ENCODE measurements at regions not wholly inside any gene's neighbourhood (a gene's known extent, or its start where the extent isn't known, plus 50 kb on each side); places are given as distances from the start of the nearest gene placed in this dataset.
A peak's percentile ranks its signal among the peaks of the same experiment; 100 is the strongest.

- H4K8ac ChIP-seq (ENCODE audit: low read depth, low read length): no peak overlapping the region
- no peak overlapping the region for H2BK12ac ChIP-seq (ENCODE audit: low read length)
- no peak overlapping the region for H2AK5ac ChIP-seq (ENCODE audit: low read depth, low read length)
- H3K23ac ChIP-seq (ENCODE audit: low read depth, low read length, poor library complexity): no peak overlapping the region
- peaks cover 0 to under 1% of the 10 kb centered on the region in 2 donors for H3K4me1 ChIP-seq (ENCODE audit: control insufficient read depth in 2 of 2, insufficient read depth in 1 of 2, low read depth in 1 of 2, low read length in 2 of 2)
- no CpG with 5 or more reads among the region's 4 CpGs for WGBS, 2 donors (ENCODE audit: extremely low coverage in 2 of 2, insufficient read length in 2 of 2, insufficient replicate concordance in 1 of 2)
- H4K91ac ChIP-seq (ENCODE audit: low read depth, low read length, poor library complexity): no peak overlapping the region
- H3K9ac ChIP-seq (ENCODE audit: low read depth, low read length, poor library complexity): no peak overlapping the region
- H3K4ac ChIP-seq (ENCODE audit: low read length): no peak overlapping the region
- no peak overlapping the region for H3K4me2 ChIP-seq (ENCODE audit: insufficient read depth, low read length, poor library complexity, severe bottlenecking)
- H3K79me1 ChIP-seq (ENCODE audit: low read depth, low read length): no peaks in the 10 kb centered on the region
- no peaks in the 10 kb centered on the region for H3K36me3 ChIP-seq (replicated peaks in 1 of 2; ENCODE audit: control insufficient read depth in 2 of 2, insufficient read depth in 2 of 2, low read length in 2 of 2)
- no peak overlapping the region for H3K4me3 ChIP-seq (ENCODE audit: low read length in 2 of 2)
- H2BK15ac ChIP-seq (ENCODE audit: low read length): no peak overlapping the region
- H2BK120ac ChIP-seq (ENCODE audit: low read depth, low read length): no peak overlapping the region
- no peak overlapping the region for H3K18ac ChIP-seq (ENCODE audit: low read length)
- no peak overlapping the region for H3K14ac ChIP-seq (ENCODE audit: low read length)
- H3K9me3 ChIP-seq (replicated peaks in 1 of 2; ENCODE audit: control insufficient read depth in 2 of 2, insufficient read depth in 1 of 2, low read depth in 1 of 2, low read length in 2 of 2): peaks cover 1 to 11% of the 10 kb centered on the region in 2 donors
- DNase-seq (ENCODE audit: low spot score): no peak
- no peak overlapping the region for H3K27ac ChIP-seq (replicated peaks; ENCODE audit: low read length)
- H2BK5ac ChIP-seq (ENCODE audit: low read length): no peak overlapping the region
- H2AFZ ChIP-seq (ENCODE audit: low read length): no peak overlapping the region
- H3K27me3 ChIP-seq (ENCODE audit: control insufficient read depth in 3 of 3, insufficient read depth in 3 of 3, low read depth in 1 of 3, low read length in 3 of 3): no peaks in the 10 kb centered on the region
Observed at GRCh38 chr1:219329578-219329977, 155.9 kb downstream of the LYPLAL1 start.

- Histone ChIP-seq H3K36me3 (replicated peaks in 1 of 2; ENCODE audit: control insufficient read depth in 2 of 2, insufficient read depth in 2 of 2, low read length in 2 of 2) (no peaks in the 10 kb centered on the region), H3K79me1 (ENCODE audit: low read depth, low read length) (no peaks in the 10 kb centered on the region), H3K23ac (ENCODE audit: low read depth, low read length, poor library complexity) (no peak overlapping the region), H3K18ac (ENCODE audit: low read length) (no peak overlapping the region), H2BK15ac (ENCODE audit: low read length) (no peak overlapping the region), H2AK5ac (ENCODE audit: low read depth, low read length) (no peak overlapping the region), H3K9ac (ENCODE audit: low read depth, low read length, poor library complexity) (no peak overlapping the region), H2BK5ac (ENCODE audit: low read length) (no peak overlapping the region), H2BK120ac (ENCODE audit: low read depth, low read length) (no peak overlapping the region), H2AFZ (ENCODE audit: low read length) (no peak overlapping the region), H3K14ac (ENCODE audit: low read length) (no peak overlapping the region), H4K8ac (ENCODE audit: low read depth, low read length) (no peak overlapping the region), H3K4ac (ENCODE audit: low read length) (no peak overlapping the region), H3K4me1 (ENCODE audit: control insufficient read depth in 2 of 2, insufficient read depth in 1 of 2, low read depth in 1 of 2, low read length in 2 of 2) (peaks cover 3 to 12% of the 10 kb centered on the region in 2 donors), H4K91ac (ENCODE audit: low read depth, low read length, poor library complexity) (no peak overlapping the region), H3K27ac (replicated peaks; ENCODE audit: low read length) (no peak overlapping the region), H3K27me3 (ENCODE audit: control insufficient read depth in 3 of 3, insufficient read depth in 3 of 3, low read depth in 1 of 3, low read length in 3 of 3) (no peaks in the 10 kb centered on the region), H3K9me3 (replicated peaks in 1 of 2; ENCODE audit: control insufficient read depth in 2 of 2, insufficient read depth in 1 of 2, low read depth in 1 of 2, low read length in 2 of 2) (peaks cover 1 to 11% of the 10 kb centered on the region in 2 donors), H2BK12ac (ENCODE audit: low read length) (no peak overlapping the region), H3K4me3 (ENCODE audit: low read length in 2 of 2) (no peak overlapping the region), H3K4me2 (ENCODE audit: insufficient read depth, low read length, poor library complexity, severe bottlenecking) (no peak overlapping the region)
- DNase-seq (ENCODE audit: low spot score): no peak
- no CpG with 5 or more reads among the region's 9 CpGs for WGBS, 2 donors (ENCODE audit: extremely low coverage in 2 of 2, insufficient read length in 2 of 2, insufficient replicate concordance in 1 of 2)
Observed at GRCh38 chr1:219326843-219327242, 153.2 kb downstream of the LYPLAL1 start.

DNA sequence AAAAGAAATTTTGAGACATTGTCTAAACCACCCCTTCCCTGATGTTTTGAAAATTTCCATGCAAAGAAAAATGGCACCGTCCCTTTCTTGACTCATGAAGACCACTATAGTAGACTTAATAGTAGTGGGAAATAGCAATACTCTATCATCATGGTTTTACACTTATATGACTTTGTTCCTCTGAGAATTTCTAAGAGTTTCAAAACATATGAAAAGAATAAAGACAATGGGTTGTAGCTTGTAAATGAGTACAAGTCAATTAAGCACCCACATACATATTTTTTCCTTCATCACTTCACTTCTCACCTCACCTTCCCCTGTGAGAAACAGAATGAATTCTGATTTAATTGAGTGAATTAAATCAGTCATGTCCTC lies 151.7 kb downstream of the LYPLAL1 start:
- Histone ChIP-seq H3K36me3 (replicated peaks in 1 of 2; ENCODE audit: control insufficient read depth in 2 of 2, insufficient read depth in 2 of 2, low read length in 2 of 2) (no peaks in the 10 kb centered on the region), H3K4me2 (ENCODE audit: insufficient read depth, low read length, poor library complexity, severe bottlenecking) (no peak overlapping the region), H3K4me1 (ENCODE audit: control insufficient read depth in 2 of 2, insufficient read depth in 1 of 2, low read depth in 1 of 2, low read length in 2 of 2) (peaks cover 3 to 12% of the 10 kb centered on the region in 2 donors), H3K23ac (ENCODE audit: low read depth, low read length, poor library complexity) (no peak overlapping the region), H3K14ac (ENCODE audit: low read length) (no peak overlapping the region), H3K27me3 (ENCODE audit: control insufficient read depth in 3 of 3, insufficient read depth in 3 of 3, low read depth in 1 of 3, low read length in 3 of 3) (no peaks in the 10 kb centered on the region), H2BK120ac (ENCODE audit: low read depth, low read length) (no peak overlapping the region), H3K9ac (ENCODE audit: low read depth, low read length, poor library complexity) (no peak overlapping the region), H2BK15ac (ENCODE audit: low read length) (no peak overlapping the region), H3K9me3 (replicated peaks in 1 of 2; ENCODE audit: control insufficient read depth in 2 of 2, insufficient read depth in 1 of 2, low read depth in 1 of 2, low read length in 2 of 2) (peaks cover 1 to 11% of the 10 kb centered on the region in 2 donors), H2AFZ (ENCODE audit: low read length) (no peak overlapping the region), H2AK5ac (ENCODE audit: low read depth, low read length) (no peak overlapping the region), H4K8ac (ENCODE audit: low read depth, low read length) (no peak overlapping the region), H3K18ac (ENCODE audit: low read length) (no peak overlapping the region), H2BK5ac (ENCODE audit: low read length) (no peak overlapping the region), H3K4me3 (ENCODE audit: low read length in 2 of 2) (no peak overlapping the region), H3K79me1 (ENCODE audit: low read depth, low read length) (no peaks in the 10 kb centered on the region), H3K4ac (ENCODE audit: low read length) (no peak overlapping the region), H3K27ac (replicated peaks; ENCODE audit: low read length) (no peak overlapping the region), H4K91ac (ENCODE audit: low read depth, low read length, poor library complexity) (no peak overlapping the region), H2BK12ac (ENCODE audit: low read length) (no peak overlapping the region)
- WGBS, 2 donors (ENCODE audit: extremely low coverage in 2 of 2, insufficient read length in 2 of 2, insufficient replicate concordance in 1 of 2): no CpG with 5 or more reads among the region's 1 CpG
- DNase-seq (ENCODE audit: low spot score): no peak

DNA sequence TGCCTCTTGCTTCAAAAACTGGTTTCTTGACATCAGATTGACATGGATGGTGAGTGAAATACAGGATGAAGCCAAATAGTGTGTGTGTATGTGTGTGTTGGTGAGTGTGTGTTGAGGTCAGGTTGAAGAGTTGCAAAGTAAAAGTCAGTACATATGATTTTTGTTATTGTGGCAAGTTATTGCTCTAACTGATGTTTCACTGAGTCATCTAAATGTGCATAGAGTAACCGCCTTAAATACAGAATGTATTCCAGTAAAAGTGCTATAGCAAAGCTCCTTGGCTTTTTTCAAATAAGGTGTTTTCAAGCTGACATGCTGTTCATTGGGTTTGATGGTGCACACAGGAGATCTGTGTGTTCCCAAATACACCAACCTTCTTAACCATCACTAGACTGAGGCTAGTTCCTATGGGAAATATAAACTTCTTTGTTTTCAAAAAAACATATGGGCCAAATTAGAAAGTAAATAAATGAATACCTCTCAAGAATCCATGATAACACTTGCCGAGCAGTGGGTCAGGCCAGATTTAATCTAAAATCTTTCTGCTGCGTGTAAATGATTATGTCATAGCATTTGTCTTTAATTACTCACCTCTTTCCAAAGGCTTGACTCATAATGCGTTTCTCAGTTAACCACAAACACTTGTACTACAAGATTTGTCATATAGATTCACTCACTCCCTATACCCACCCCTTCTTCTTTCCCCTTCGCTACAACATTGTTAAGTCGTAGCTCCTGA lies 151.1 kb downstream of the LYPLAL1 start:
- H2BK15ac ChIP-seq (ENCODE audit: low read length): no peak overlapping the region
- no peak overlapping the region for H3K23ac ChIP-seq (ENCODE audit: low read depth, low read length, poor library complexity)
- no peak overlapping the region for H2BK5ac ChIP-seq (ENCODE audit: low read length)
- H3K79me1 ChIP-seq (ENCODE audit: low read depth, low read length): no peaks in the 10 kb centered on the region
- H3K4me1 ChIP-seq (ENCODE audit: control insufficient read depth in 2 of 2, insufficient read depth in 1 of 2, low read depth in 1 of 2, low read length in 2 of 2): peaks cover 3 to 12% of the 10 kb centered on the region in 2 donors
- no peak for DNase-seq (ENCODE audit: low spot score)
- H4K91ac ChIP-seq (ENCODE audit: low read depth, low read length, poor library complexity): no peak overlapping the region
- H3K18ac ChIP-seq (ENCODE audit: low read length): no peak overlapping the region
- peaks cover 1 to 11% of the 10 kb centered on the region in 2 donors for H3K9me3 ChIP-seq (replicated peaks in 1 of 2; ENCODE audit: control insufficient read depth in 2 of 2, insufficient read depth in 1 of 2, low read depth in 1 of 2, low read length in 2 of 2)
- H3K27me3 ChIP-seq (ENCODE audit: control insufficient read depth in 3 of 3, insufficient read depth in 3 of 3, low read depth in 1 of 3, low read length in 3 of 3): no peaks in the 10 kb centered on the region
- H2BK12ac ChIP-seq (ENCODE audit: low read length): no peak overlapping the region
- H3K4ac ChIP-seq (ENCODE audit: low read length): no peak overlapping the region
- peak overlapping the region; percentile 49 for H2AFZ ChIP-seq (ENCODE audit: low read length)
- no peaks in the 10 kb centered on the region for H3K36me3 ChIP-seq (replicated peaks in 1 of 2; ENCODE audit: control insufficient read depth in 2 of 2, insufficient read depth in 2 of 2, low read length in 2 of 2)
- 89% methylated on average over 1 of the region's 6 CpGs; no CpG with 5 or more reads in 1 of the 2 donors for WGBS, 2 donors (ENCODE audit: extremely low coverage in 2 of 2, insufficient read length in 2 of 2, insufficient replicate concordance in 1 of 2)
- H2BK120ac ChIP-seq (ENCODE audit: low read depth, low read length): no peak overlapping the region
- H2AK5ac ChIP-seq (ENCODE audit: low read depth, low read length): no peak overlapping the region
- no peak overlapping the region for H3K4me3 ChIP-seq (ENCODE audit: low read length in 2 of 2)
- H3K4me2 ChIP-seq (ENCODE audit: insufficient read depth, low read length, poor library complexity, severe bottlenecking): no peak overlapping the region
- H3K14ac ChIP-seq (ENCODE audit: low read length): no peak overlapping the region
- H4K8ac ChIP-seq (ENCODE audit: low read depth, low read length): no peak overlapping the region
- H3K9ac ChIP-seq (ENCODE audit: low read depth, low read length, poor library complexity): no peak overlapping the region
- H3K27ac ChIP-seq (replicated peaks; ENCODE audit: low read length): no peak overlapping the region

Measured in neuronal stem cell (in vitro differentiated cells).